DND-41 (cell line): ENCODE measurements at regions not wholly inside any gene's neighbourhood (a gene's known extent, or its start where the extent isn't known, plus 50 kb on each side); places are given as distances from the start of the nearest gene placed in this dataset.

Source experiments
- CTCF ChIP-seq: IDR thresholded peaks from 2 replicates; pipeline ENCODE4 v1.5.1; 2012; ENCODE audit warnings: borderline replicate concordance, low read length, moderate library complexity, mild to moderate bottlenecking; ENCODE audit not compliant: poor library complexity, severe bottlenecking; ENCODE audit errors: extremely low read depth
- EZH2 ChIP-seq: IDR thresholded peaks from 3 replicates; pipeline ENCODE4 v1.6.1; 2012; ENCODE audit warnings: borderline replicate concordance, low read depth, mild to moderate bottlenecking, moderate library complexity, low read length, inconsistent platforms; ENCODE audit not compliant: severe bottlenecking

GRCh38 chr6:81084776-81085430 lies 667.6 kb downstream of the TENT5A start:
- TF ChIP-seq CTCF (no peak), EZH2 (no peak)
